ENCODE measurements at regions not wholly inside any gene's neighbourhood (a gene's known extent, or its start where the extent isn't known, plus 50 kb on each side); places are given as distances from the start of the nearest gene placed in this dataset.

- no peak for DNase-seq
Measured at GRCh38 chr15:39131609-39132008, 449.3 kb upstream of the THBS1 start.

- no peak for DNase-seq
Measured at GRCh38 chr15:39132070-39132469, 448.8 kb upstream of the THBS1 start.

- DNase-seq = no peak
Measured at GRCh38 chr15:39132954-39133600, 447.8 kb upstream of the THBS1 start.

- DNase-seq = no peak
Measured at GRCh38 chr15:39134282-39134681, 446.6 kb upstream of the THBS1 start.

- DNase-seq = no peak
Measured at GRCh38 chr15:39135989-39136388, 444.9 kb upstream of the THBS1 start.

- no peak for DNase-seq
Measured at GRCh38 chr15:39139431-39140059, 441.3 kb upstream of the THBS1 start.

- no peak for DNase-seq
Measured at GRCh38 chr15:39140060-39140604, 440.7 kb upstream of the THBS1 start.

GRCh38 chr15:39142500-39142899 is 438.4 kb upstream of the THBS1 start:
- DNase-seq = no peak

- DNase-seq = no peak
Measured at GRCh38 chr15:39143479-39143878, 437.4 kb upstream of the THBS1 start.

- DNase-seq = no peak
Measured at GRCh38 chr15:39144051-39144450, 436.8 kb upstream of the THBS1 start.

GRCh38 chr15:39144613-39145499 is 436.0 kb upstream of the THBS1 start:
- no peak for DNase-seq

GRCh38 chr15:39145854-39146625 is 434.8 kb upstream of the THBS1 start:
- DNase-seq = no peak

- no peak for DNase-seq
Measured at GRCh38 chr15:39149636-39150150, 431.2 kb upstream of the THBS1 start.

GRCh38 chr15:39151545-39151944 is 429.3 kb upstream of the THBS1 start:
- DNase-seq = no peak

- no peak for DNase-seq
Measured at GRCh38 chr15:39153058-39153714, 427.7 kb upstream of the THBS1 start.

- peak; percentile 32 for DNase-seq
Measured at GRCh38 chr15:39153716-39154115, 427.2 kb upstream of the THBS1 start.

- no peak for DNase-seq
Measured at GRCh38 chr15:39154227-39154638, 426.6 kb upstream of the THBS1 start.

GRCh38 chr15:39154776-39155175 is 426.1 kb upstream of the THBS1 start:
- no peak for DNase-seq

- no peak for DNase-seq
Measured at GRCh38 chr15:39156166-39156565, 424.7 kb upstream of the THBS1 start.

GRCh38 chr15:39156646-39157250 is 424.1 kb upstream of the THBS1 start:
- DNase-seq = no peak

GRCh38 chr15:39157882-39158281 is 423.0 kb upstream of the THBS1 start:
- DNase-seq = no peak

GRCh38 chr15:39159833-39160232 is 421.0 kb upstream of the THBS1 start:
- no peak for DNase-seq
